Stimulated activated CD8-positive, alpha-beta memory T cell treated with anti-CD3 and anti-CD28 coated beads, Interleukin-4, amount 100 ng/mL, for 4 hours (primary cell): ENCODE measurements at regions not wholly inside any gene's neighbourhood (a gene's known extent, or its start where the extent isn't known, plus 50 kb on each side); places are given as distances from the start of the nearest gene placed in this dataset.

ENCODE experiments used
- DNase-seq, 2 donors: peaks; one replicate each; pipeline ENCODE4 v3.0.0-alpha.2; 2020; ENCODE audit warnings: low read depth in 2 of 2, low spot score in 1 of 2

- no peak for DNase-seq
Measured at GRCh38 chr13:48146122-48146521, 51.2 kb upstream of the MED4 start.
